ENCODE measurements at regions not wholly inside any gene's neighbourhood (a gene's known extent, or its start where the extent isn't known, plus 50 kb on each side); places are given as distances from the start of the nearest gene placed in this dataset.

GRCh38 chr11:110787680-110788079 is 75.4 kb upstream of the ARHGAP20 start:
- Mint-ChIP-seq H3K36me3 (ENCODE audit: insufficient read depth) (no peaks in the 10 kb centered on the region), H3K4me1 (ENCODE audit: low read depth) (no peaks in the 10 kb centered on the region)
- ATAC-seq = no peak

GRCh38 chr11:110786226-110786902 is 74.1 kb upstream of the ARHGAP20 start:
- DNase-seq = no peak
- Mint-ChIP-seq H3K36me3 (ENCODE audit: insufficient read depth) (no peaks in the 10 kb centered on the region), H3K4me3 (no peak overlapping the region), H3K27me3 (ENCODE audit: low read depth) (peaks cover 2% of the 10 kb centered on the region), H3K4me1 (ENCODE audit: low read depth) (no peaks in the 10 kb centered on the region), H3K9me3 (peaks cover 7% of the 10 kb centered on the region)
- no peak for ATAC-seq

More at GRCh38 chr11:110787680-110788079, 75.4 kb upstream of the ARHGAP20 start:
- Mint-ChIP-seq H3K9me3 (peaks cover 7% of the 10 kb centered on the region), H3K27me3 (ENCODE audit: low read depth) (peaks cover 2% of the 10 kb centered on the region), H3K4me3 (no peak overlapping the region)
- DNase-seq = no peak

DNA sequence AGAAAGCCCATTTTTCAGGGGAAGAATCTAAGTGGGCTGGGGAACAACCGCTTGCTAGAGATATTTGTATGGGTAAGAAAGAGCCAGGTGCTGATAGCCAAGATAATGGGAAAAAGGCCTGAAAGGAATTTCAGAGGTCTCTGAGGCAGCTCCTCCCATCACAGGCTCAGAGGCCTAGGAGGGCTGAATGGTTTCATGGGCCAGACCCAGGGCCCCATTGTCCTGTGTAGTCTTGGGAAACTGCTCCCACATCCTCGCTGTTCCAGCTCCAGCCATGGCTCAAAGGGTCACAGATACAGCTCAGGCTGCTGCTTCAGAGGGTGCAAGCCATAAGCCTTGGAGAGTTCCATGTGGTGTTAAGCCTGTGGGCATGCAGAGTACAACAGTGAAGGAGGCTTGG is 73.2 kb upstream of the ARHGAP20 start:
- DNase-seq = no peak

DNA sequence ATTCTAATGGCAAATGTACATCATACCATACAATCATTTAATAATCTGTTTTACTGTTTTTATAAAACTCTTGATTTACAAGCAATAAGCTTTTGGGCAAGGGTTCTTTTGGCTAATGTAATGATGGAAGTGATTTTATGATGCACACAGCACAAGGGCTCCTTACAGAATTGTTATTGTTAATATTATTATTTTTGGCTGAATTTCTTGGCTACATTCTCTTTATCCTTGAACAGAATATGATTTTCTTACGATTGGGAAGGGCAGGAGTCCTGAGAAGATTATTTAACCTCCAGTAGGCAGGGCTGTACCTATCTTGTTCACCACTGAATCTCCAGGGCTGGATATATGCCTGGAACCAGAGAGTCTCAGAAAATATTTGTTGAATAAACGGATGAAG is 70.4 kb upstream of the ARHGAP20 start:
- no peak overlapping the region for H3K4me3 Mint-ChIP-seq
- no peaks in the 10 kb centered on the region for H3K4me1 Mint-ChIP-seq (ENCODE audit: low read depth)
- H3K9me3 Mint-ChIP-seq = peaks cover 7% of the 10 kb centered on the region
- peaks cover 2% of the 10 kb centered on the region for H3K27me3 Mint-ChIP-seq (ENCODE audit: low read depth)
- H3K36me3 Mint-ChIP-seq (ENCODE audit: insufficient read depth) = no peaks in the 10 kb centered on the region
- DNase-seq = no peak
- no peak for ATAC-seq

More for the DNA sequence above, 73.2 kb upstream of the ARHGAP20 start:
- Mint-ChIP-seq H3K36me3 (ENCODE audit: insufficient read depth) (no peaks in the 10 kb centered on the region), H3K4me1 (ENCODE audit: low read depth) (no peaks in the 10 kb centered on the region), H3K4me3 (no peak overlapping the region), H3K9me3 (peaks cover 7% of the 10 kb centered on the region), H3K27me3 (ENCODE audit: low read depth) (peaks cover 2% of the 10 kb centered on the region)
- no peak for ATAC-seq

- Mint-ChIP-seq H3K9me3 (no peaks in the 10 kb centered on the region), H3K4me3 (no peak overlapping the region), H3K27me3 (ENCODE audit: low read depth) (no peaks in the 10 kb centered on the region), H3K4me1 (ENCODE audit: low read depth) (no peaks in the 10 kb centered on the region), H3K36me3 (ENCODE audit: insufficient read depth) (no peaks in the 10 kb centered on the region)
- DNase-seq (no peak), ATAC-seq (no peak)
Measured at GRCh38 chr11:110779108-110779507, 66.9 kb upstream of the ARHGAP20 start.

- Mint-ChIP-seq H3K4me1 (ENCODE audit: low read depth) (no peaks in the 10 kb centered on the region), H3K4me3 (no peak overlapping the region), H3K36me3 (ENCODE audit: insufficient read depth) (no peaks in the 10 kb centered on the region), H3K9me3 (no peaks in the 10 kb centered on the region), H3K27me3 (ENCODE audit: low read depth) (no peaks in the 10 kb centered on the region)
- ATAC-seq (no peak), DNase-seq (no peak)
Measured at GRCh38 chr11:110778343-110778742, 66.1 kb upstream of the ARHGAP20 start.

DNA sequence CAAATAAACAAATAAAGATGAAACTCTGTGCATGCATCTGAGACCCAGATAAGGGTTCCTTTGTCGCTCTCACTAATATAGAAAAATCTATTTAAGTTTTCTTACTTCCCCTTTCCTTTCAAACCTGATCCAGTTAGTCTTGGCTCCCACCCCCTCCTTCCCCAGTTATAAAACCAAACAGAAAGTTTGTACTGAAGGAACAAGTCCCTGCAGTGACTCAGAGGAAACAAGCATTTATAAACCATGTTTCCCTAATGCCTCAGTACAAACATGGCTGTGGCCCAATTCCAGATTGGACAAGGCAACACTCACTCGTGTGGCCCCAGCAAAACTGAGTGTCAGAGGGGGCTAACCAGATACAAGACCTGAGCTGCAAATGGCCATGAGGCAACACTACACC is 65.5 kb upstream of the ARHGAP20 start:
- DNase-seq = no peak
- H3K36me3 Mint-ChIP-seq (ENCODE audit: insufficient read depth) = no peaks in the 10 kb centered on the region
- no peaks in the 10 kb centered on the region for H3K27me3 Mint-ChIP-seq (ENCODE audit: low read depth)
- no peak for ATAC-seq
- H3K4me1 Mint-ChIP-seq (ENCODE audit: low read depth) = no peaks in the 10 kb centered on the region
- H3K4me3 Mint-ChIP-seq = no peak overlapping the region
- no peaks in the 10 kb centered on the region for H3K9me3 Mint-ChIP-seq

DNA sequence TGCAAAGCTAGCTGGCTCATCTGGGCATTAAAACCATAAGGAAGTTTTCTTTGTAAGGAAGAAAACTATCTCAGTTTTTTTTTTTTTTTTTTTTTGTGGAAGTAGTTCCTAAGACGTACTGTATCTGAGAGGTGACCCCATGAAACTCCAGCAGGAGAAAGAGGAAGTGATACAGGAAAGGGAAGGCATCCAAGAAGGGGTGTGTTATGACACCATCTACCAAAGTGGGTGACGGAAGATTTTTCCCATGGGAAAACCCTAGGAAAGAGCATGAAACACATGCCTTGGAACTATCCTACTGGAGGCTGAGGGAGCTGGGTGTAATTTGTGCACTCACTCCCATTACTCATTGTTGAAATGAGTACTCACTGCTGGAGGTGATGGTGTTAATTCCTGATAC is 63.8 kb upstream of the ARHGAP20 start:
- H3K4me1 Mint-ChIP-seq (ENCODE audit: low read depth) = no peaks in the 10 kb centered on the region
- H3K4me3 Mint-ChIP-seq = no peak overlapping the region
- H3K9me3 Mint-ChIP-seq = no peaks in the 10 kb centered on the region
- H3K27me3 Mint-ChIP-seq (ENCODE audit: low read depth) = no peaks in the 10 kb centered on the region
- ATAC-seq = no peak
- no peak for DNase-seq
- no peaks in the 10 kb centered on the region for H3K36me3 Mint-ChIP-seq (ENCODE audit: insufficient read depth)

- no peaks in the 10 kb centered on the region for H3K9me3 Mint-ChIP-seq
- peaks cover 3% of the 10 kb centered on the region for H3K4me1 Mint-ChIP-seq (ENCODE audit: low read depth)
- no peak overlapping the region for H3K4me3 Mint-ChIP-seq
- H3K27me3 Mint-ChIP-seq (ENCODE audit: low read depth) = no peaks in the 10 kb centered on the region
- no peaks in the 10 kb centered on the region for H3K36me3 Mint-ChIP-seq (ENCODE audit: insufficient read depth)
- ATAC-seq (no peak), DNase-seq (no peak)
Measured at GRCh38 chr11:110774138-110775014, 62.1 kb upstream of the ARHGAP20 start.

GRCh38 chr11:110773442-110773841 is 61.2 kb upstream of the ARHGAP20 start:
- no peaks in the 10 kb centered on the region for H3K27me3 Mint-ChIP-seq (ENCODE audit: low read depth)

DNA sequence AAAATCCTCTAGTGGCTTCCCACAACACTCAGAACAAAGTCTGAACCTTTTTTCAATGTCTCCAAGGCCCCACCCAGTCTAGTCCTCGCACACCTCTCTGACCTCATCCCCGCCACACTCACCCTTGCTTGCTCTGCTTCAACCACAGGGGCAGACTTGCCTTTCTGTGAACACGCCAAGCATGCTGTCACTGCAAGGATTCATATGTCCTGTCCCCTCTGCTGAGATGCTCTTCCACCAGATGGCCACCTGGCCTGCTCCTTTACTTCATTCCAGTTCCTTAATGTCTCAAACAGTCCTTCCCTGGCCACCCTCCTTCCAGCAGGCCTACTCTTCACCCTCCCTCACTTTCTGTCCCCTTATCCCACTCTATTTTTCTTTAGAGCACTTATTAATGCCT is 60.6 kb upstream of the ARHGAP20 start:
- H3K4me3 Mint-ChIP-seq = no peak overlapping the region
- no peak for DNase-seq
- H3K36me3 Mint-ChIP-seq (ENCODE audit: insufficient read depth) = no peaks in the 10 kb centered on the region
- ATAC-seq = no peak
- peaks cover 5% of the 10 kb centered on the region for H3K4me1 Mint-ChIP-seq (ENCODE audit: low read depth)
- H3K9me3 Mint-ChIP-seq = no peaks in the 10 kb centered on the region
- H3K27me3 Mint-ChIP-seq (ENCODE audit: low read depth) = no peaks in the 10 kb centered on the region

More at GRCh38 chr11:110773442-110773841, 61.2 kb upstream of the ARHGAP20 start:
- DNase-seq = no peak
- ATAC-seq = no peak
- H3K36me3 Mint-ChIP-seq (ENCODE audit: insufficient read depth) = no peaks in the 10 kb centered on the region
- no peak overlapping the region for H3K4me3 Mint-ChIP-seq
- H3K4me1 Mint-ChIP-seq (ENCODE audit: low read depth) = peaks cover 5% of the 10 kb centered on the region
- H3K9me3 Mint-ChIP-seq = no peaks in the 10 kb centered on the region

DNA sequence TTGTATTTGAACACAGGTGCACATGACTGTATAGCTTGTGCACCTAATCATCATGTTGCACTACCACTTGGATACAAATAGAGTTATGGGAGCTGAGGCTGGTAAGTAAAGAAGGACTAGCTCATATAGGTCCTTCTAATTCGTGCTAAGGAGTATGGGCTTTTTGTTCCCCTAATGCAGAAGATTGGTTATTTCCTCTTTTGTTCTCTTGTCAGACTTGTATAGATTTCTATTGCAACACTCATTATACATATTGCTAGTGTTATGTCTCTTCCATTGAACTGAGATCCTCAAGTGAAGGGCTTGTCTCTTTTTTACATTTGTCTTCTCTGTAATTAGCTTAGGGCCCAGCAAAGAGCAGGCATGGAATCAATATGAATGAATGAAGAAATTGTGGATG is 54.1 kb upstream of the ARHGAP20 start:
- no peak for ATAC-seq
- H3K9me3 Mint-ChIP-seq = no peaks in the 10 kb centered on the region
- no peaks in the 10 kb centered on the region for H3K36me3 Mint-ChIP-seq (ENCODE audit: insufficient read depth)
- DNase-seq = no peak
- peaks cover 5% of the 10 kb centered on the region for H3K4me1 Mint-ChIP-seq (ENCODE audit: low read depth)
- peaks cover 8% of the 10 kb centered on the region for H3K27me3 Mint-ChIP-seq (ENCODE audit: low read depth)
- H3K4me3 Mint-ChIP-seq = no peak overlapping the region

GRCh38 chr11:110764485-110764884 is 52.2 kb upstream of the ARHGAP20 start:
- Mint-ChIP-seq H3K36me3 (ENCODE audit: insufficient read depth) (no peaks in the 10 kb centered on the region), H3K4me1 (ENCODE audit: low read depth) (peaks cover 3% of the 10 kb centered on the region), H3K27me3 (ENCODE audit: low read depth) (peaks cover 8% of the 10 kb centered on the region), H3K4me3 (no peak overlapping the region), H3K9me3 (no peaks in the 10 kb centered on the region)
- ATAC-seq (no peak), DNase-seq (no peak)

DNA sequence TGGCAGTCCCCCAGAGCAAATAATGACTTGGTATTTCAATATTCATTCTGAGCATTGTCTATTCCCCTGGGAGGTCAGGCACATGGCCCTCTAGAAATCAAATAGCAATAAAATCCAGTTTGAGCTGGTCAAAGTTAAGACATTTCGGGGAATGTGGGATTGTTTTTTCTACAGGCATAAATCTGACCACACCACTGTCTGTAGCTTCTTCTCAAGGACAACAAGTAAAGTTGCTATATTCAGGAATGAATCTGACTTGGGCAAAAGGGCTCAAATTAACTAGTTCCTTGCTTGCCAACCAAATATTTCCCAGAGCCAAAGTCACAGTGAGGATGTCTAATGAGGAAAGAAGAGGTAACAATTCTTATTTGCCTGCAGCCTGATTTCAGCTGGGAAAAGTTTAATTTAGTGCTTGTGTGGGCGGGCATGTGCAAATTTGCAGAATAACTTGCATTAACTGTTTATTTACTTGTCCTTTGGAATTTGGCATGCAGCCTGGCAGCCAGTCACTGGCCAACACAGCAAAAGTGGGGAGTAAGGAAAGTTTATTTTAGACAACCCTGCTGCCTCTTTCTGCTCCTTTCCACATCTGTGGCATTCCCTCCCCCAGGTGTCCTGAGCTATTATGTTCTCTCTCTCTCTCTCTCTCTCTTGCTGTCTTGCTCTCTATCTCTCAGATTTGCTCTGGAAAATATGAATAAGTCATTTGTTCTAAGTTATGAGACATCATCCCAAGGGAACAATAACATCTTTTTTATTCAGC is 51.2 kb upstream of the ARHGAP20 start:
- Mint-ChIP-seq H3K4me1 (ENCODE audit: low read depth) (no peaks in the 10 kb centered on the region), H3K9me3 (no peaks in the 10 kb centered on the region), H3K27me3 (ENCODE audit: low read depth) (peaks cover 8% of the 10 kb centered on the region), H3K36me3 (ENCODE audit: insufficient read depth) (no peaks in the 10 kb centered on the region), H3K4me3 (no peak overlapping the region)
- DNase-seq (no peak), ATAC-seq (no peak)

Data from activated T-cell treated with anti-CD3 and anti-CD28 coated beads, Interleukin-2, amount 50 U/mL, for 4 hours (primary cell).